ENCODE measurements at regions not wholly inside any gene's neighbourhood (a gene's known extent, or its start where the extent isn't known, plus 50 kb on each side); places are given as distances from the start of the nearest gene placed in this dataset.
"Not testable (repeated sequence)": the region's sequence is repeated elsewhere in the genome, so short reads cannot be mapped to it uniquely, and the experiment has no call there.

DNA sequence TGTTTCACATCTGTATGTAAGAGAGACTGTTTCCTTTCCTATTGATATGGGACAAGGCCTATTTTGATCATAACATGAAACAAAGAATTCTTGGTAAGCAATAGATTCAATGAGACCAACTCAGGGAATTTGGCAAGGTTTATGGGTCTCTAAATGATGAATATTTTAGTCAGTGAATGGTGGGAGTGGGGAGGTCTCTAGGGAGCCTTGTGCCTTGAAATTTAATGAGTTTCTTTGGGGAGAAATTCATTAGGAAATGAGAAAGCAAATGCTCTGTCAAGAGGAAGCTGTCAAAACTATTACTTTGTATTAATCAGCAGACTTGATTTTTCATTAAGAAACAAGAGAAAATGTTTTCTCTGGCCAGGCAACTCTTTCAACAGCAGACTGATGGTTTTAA, 921.7 kb upstream of the API5 start:
- Histone ChIP-seq H3K9me3 (ENCODE audit: low read length) (no peaks in the 10 kb centered on the region), H3K27me3 (ENCODE audit: insufficient read depth, low read length) (no peaks in the 10 kb centered on the region), H2AFZ (ENCODE audit: low read depth, low read length) (no peak overlapping the region), H3K4me3 (ENCODE audit: low read length) (no peak overlapping the region), H3K36me3 (ENCODE audit: insufficient read depth, low read length) (no peaks in the 10 kb centered on the region), H3K4me1 (ENCODE audit: insufficient read depth, low read length) (no peaks in the 10 kb centered on the region)

DNA sequence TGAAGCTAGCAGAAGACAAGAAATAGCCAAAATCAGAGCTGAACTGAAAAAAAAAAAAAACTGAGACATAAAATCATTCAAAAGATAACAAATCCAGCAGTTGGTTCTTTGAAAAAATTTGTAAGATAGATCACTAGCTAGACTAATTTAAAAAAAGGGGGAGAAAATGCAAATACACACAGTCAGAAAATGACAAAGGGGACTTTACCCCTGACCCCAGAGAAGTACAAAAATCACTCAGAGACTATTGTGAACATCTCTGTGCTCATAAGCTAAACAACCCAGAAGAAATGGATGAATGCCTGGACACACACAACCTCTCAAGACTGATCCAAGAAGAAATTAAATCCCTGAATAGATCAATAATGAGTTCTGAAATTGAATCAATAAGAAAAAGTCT, 914.3 kb upstream of the API5 start:
- H3K4me1 ChIP-seq (ENCODE audit: insufficient read depth, low read length) = no peaks in the 10 kb centered on the region
- no peak overlapping the region for H3K4me3 ChIP-seq (ENCODE audit: low read length)
- H3K36me3 ChIP-seq (ENCODE audit: insufficient read depth, low read length) = no peaks in the 10 kb centered on the region
- no peaks in the 10 kb centered on the region for H3K9me3 ChIP-seq (ENCODE audit: low read length)
- no peaks in the 10 kb centered on the region for H3K27me3 ChIP-seq (ENCODE audit: insufficient read depth, low read length)
- no peak overlapping the region for H2AFZ ChIP-seq (ENCODE audit: low read depth, low read length)

DNA sequence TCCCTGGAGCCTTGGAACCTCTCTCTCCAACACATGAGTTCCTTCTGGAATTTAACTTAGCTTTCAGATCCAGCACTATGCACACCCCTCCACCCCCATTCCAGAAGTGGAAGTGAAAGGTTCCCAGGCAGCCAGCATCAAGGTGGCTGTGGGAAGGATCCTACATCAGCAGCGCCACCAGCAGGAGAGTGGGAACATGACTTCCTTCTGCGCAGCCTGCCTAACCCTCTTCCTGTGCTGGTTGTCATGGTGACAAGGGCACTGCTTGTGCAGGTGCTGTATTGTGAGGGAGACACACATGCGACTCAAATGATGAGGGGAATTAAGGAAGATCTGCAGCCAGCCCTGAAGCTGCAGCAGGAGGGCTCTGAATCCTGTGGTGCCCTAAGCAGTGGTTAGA, 904.5 kb upstream of the API5 start:
- H3K27me3 ChIP-seq (ENCODE audit: insufficient read depth, low read length) = no peaks in the 10 kb centered on the region
- H3K9me3 ChIP-seq (ENCODE audit: low read length) = no peaks in the 10 kb centered on the region
- H3K4me1 ChIP-seq (ENCODE audit: insufficient read depth, low read length) = peaks cover 11% of the 10 kb centered on the region
- no peak overlapping the region for H2AFZ ChIP-seq (ENCODE audit: low read depth, low read length)
- H3K36me3 ChIP-seq (ENCODE audit: insufficient read depth, low read length) = no peaks in the 10 kb centered on the region
- no peak overlapping the region for H3K4me3 ChIP-seq (ENCODE audit: low read length)

DNA sequence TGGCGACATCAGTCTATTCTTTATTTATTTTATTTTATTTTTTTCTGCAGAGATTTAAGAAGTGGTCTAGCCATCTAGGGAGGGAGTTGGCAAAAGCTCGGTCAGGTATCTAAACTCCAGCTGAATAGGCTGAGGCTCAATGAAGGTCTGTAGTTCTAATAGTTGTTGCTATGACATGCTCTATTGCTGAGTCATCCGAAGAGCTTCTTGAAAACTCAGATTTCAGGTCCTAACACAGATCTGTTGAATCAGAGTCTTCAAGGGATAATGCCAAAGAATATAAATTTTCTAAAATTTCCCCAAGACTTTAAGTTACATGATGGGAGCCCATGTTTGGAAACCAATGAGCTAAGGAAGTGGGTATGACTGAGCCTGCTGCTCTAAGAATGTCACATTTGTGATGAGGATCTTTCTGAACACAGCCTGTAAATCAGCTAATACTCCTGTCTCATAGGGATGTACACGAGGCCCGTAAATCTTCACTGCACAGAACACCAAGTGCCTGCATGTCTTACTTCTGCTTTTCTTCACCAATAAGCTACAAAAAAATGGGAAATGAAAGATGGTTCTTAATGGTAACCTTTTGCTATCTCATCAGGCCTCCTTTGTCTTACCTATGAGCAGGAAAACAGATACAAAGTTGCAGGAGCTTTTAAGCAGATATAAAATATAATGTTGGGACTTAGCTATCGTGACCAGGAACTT, 901.4 kb upstream of the API5 start:
- peaks cover 21% of the 10 kb centered on the region for H3K4me1 ChIP-seq (ENCODE audit: insufficient read depth, low read length)
- H3K27me3 ChIP-seq (ENCODE audit: insufficient read depth, low read length) = no peaks in the 10 kb centered on the region
- H3K4me3 ChIP-seq (ENCODE audit: low read length) = no peak overlapping the region
- H2AFZ ChIP-seq (ENCODE audit: low read depth, low read length) = no peak overlapping the region
- H3K9me3 ChIP-seq (ENCODE audit: low read length) = no peaks in the 10 kb centered on the region
- no peaks in the 10 kb centered on the region for H3K36me3 ChIP-seq (ENCODE audit: insufficient read depth, low read length)

DNA sequence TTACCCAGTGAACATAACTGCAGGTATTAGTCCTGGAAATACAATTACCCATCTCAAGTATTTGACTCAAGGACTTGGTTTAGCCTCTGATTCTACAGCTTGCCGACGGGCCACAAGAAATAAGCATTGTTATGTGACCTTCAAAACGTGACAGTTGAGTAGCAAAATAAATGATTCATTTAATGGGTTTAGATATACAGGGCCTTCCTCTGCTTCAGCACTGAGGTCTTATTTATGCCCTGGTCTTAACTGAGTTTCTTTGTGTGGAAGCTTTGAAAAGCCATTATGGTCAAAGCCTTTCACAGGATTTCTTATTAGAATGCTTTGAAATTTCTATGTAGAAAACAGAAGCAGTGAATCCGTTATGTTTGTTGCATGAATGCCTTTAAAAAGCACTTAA, 899.2 kb upstream of the API5 start:
- peaks cover 18% of the 10 kb centered on the region for H3K4me1 ChIP-seq (ENCODE audit: insufficient read depth, low read length)
- no peaks in the 10 kb centered on the region for H3K36me3 ChIP-seq (ENCODE audit: insufficient read depth, low read length)
- no peak overlapping the region for H3K4me3 ChIP-seq (ENCODE audit: low read length)
- H2AFZ ChIP-seq (ENCODE audit: low read depth, low read length) = no peak overlapping the region
- H3K27me3 ChIP-seq (ENCODE audit: insufficient read depth, low read length) = no peaks in the 10 kb centered on the region
- H3K9me3 ChIP-seq (ENCODE audit: low read length) = no peaks in the 10 kb centered on the region

DNA sequence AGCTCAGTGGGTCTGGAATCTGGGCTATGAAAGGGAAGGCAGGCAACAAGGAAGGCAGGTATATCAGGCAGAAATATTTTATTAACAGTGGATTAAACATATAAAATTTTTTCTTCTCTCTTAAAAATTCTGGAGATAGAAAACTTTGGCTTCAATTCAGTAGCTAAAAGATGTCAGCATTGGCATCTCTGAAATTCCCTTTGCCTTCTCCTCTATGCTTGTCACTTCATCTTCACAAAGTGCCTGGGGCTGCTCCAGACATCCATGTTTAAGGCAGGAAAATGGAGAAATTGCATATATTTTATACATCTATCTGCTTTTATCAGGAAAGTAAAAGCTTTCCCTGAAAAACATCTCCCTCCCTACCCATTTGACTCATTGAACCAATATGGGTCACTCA, 894.1 kb upstream of the API5 start:
- Histone ChIP-seq H3K36me3 (ENCODE audit: insufficient read depth, low read length) (no peaks in the 10 kb centered on the region), H3K4me1 (ENCODE audit: insufficient read depth, low read length) (peaks cover 6% of the 10 kb centered on the region), H3K9me3 (ENCODE audit: low read length) (no peaks in the 10 kb centered on the region), H2AFZ (ENCODE audit: low read depth, low read length) (no peak overlapping the region), H3K27me3 (ENCODE audit: insufficient read depth, low read length) (no peaks in the 10 kb centered on the region), H3K4me3 (ENCODE audit: low read length) (no peak overlapping the region)

DNA sequence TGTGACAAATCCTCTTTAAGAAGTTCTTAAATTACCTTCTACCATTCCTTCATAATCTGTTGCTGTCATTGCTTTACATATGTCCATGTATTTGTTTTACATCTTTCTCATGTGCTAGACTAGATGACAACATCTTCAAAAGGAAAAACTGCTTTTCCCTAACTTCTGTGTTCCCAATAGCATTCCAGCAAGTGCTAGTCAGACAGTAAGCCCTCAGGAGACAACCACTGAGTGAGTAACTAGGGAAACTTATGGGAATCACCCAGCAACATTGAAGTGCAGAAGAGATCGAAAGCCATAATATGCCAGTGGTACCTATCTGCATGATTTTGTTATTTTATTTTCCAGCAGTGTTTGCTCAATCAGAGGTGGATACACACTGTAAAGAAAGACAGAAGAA, 889.7 kb upstream of the API5 start:
- no peak overlapping the region for H2AFZ ChIP-seq (ENCODE audit: low read depth, low read length)
- H3K36me3 ChIP-seq (ENCODE audit: insufficient read depth, low read length) = no peaks in the 10 kb centered on the region
- H3K4me3 ChIP-seq (ENCODE audit: low read length) = no peak overlapping the region
- no peaks in the 10 kb centered on the region for H3K4me1 ChIP-seq (ENCODE audit: insufficient read depth, low read length)
- no peaks in the 10 kb centered on the region for H3K9me3 ChIP-seq (ENCODE audit: low read length)
- no peaks in the 10 kb centered on the region for H3K27me3 ChIP-seq (ENCODE audit: insufficient read depth, low read length)

DNA sequence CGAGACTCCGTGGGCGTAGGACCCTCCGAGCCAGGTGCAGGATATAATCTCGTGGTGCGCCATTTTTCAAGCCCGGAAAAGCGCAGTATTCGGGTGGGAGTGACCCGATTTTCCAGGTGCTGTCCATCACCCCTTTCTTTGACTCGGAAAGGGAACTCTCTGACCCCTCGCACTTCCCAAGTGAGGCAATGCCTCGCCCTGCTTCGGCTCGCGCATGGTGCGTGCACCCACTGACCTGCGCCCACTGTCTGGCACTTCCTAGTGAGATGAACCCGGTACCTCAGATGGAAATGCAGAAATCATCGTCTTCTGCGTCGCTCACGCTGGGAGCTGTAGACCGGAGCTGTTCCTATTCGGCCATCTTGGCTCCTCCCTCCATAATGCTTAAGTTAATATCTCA, 876.9 kb upstream of the API5 start:
- H3K27me3 ChIP-seq (ENCODE audit: insufficient read depth, low read length); H3K36me3 ChIP-seq (ENCODE audit: insufficient read depth, low read length); H3K4me3 ChIP-seq (ENCODE audit: low read length); H3K9me3 ChIP-seq (ENCODE audit: low read length); H3K4me1 ChIP-seq (ENCODE audit: insufficient read depth, low read length); H2AFZ ChIP-seq (ENCODE audit: low read depth, low read length): not testable (repeated sequence)

DNA sequence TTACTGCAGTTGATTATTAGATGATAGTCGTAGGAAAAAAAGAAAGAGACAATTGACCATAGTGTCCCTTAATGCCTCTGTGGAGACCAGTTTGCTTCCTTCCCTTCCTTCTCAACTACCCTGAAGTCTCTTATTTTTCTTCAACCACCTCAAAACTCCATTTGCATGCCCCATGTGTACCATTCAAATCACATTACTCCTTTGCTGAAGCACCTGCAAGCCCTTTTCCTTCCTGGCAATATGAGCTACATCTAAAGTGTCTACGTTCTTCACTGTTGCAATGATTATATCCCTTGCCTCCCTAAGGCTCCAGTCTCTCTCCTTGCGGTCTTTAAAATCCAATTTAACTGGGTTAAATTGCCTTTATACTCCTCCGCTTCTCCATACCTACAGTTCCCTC, 867.4 kb upstream of the API5 start:
- Histone ChIP-seq H3K9me3 (ENCODE audit: low read length) (no peaks in the 10 kb centered on the region), H3K27me3 (ENCODE audit: insufficient read depth, low read length) (no peaks in the 10 kb centered on the region), H3K36me3 (ENCODE audit: insufficient read depth, low read length) (no peaks in the 10 kb centered on the region), H3K4me1 (ENCODE audit: insufficient read depth, low read length) (no peaks in the 10 kb centered on the region), H3K4me3 (ENCODE audit: low read length) (no peak overlapping the region), H2AFZ (ENCODE audit: low read depth, low read length) (no peak overlapping the region)

DNA sequence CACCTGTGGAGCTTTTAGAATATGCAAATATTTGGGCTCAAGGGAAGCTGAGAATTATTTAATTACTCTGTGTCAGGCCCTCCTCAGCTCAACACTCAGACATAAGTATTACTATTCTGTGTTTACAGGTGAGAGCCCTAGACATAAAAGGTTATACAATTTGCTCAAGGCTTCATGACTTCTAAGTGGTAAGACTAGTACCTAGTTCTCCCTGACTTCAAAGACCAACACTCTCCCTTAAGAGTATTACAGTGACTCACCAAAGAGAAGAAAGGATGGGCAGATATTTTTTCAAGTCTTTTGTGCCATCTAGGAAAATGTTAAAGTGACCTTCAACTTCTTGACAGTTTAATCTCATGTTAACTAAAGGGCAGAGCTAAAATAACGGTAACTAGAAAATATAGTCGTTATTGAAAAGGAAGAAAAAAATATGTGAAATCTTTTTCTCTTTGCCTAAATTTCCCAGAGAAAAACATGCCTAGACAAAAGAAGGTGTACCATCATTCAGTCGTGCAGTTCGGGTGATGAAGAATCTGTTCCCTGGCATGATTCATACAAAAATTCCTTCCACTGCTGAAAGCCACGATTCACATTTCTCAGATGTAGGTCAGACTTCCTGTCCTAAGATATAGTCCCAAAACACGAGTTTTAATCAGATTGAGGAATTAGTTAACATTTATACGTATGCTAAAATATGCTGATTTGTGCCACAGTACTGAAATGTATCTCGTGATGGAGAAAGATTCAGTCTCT, 849.1 kb upstream of the API5 start:
- no peak overlapping the region for H3K4me3 ChIP-seq (ENCODE audit: low read length)
- H3K4me1 ChIP-seq (ENCODE audit: insufficient read depth, low read length) = no peaks in the 10 kb centered on the region
- no peak overlapping the region for H2AFZ ChIP-seq (ENCODE audit: low read depth, low read length)
- no peaks in the 10 kb centered on the region for H3K9me3 ChIP-seq (ENCODE audit: low read length)
- no peaks in the 10 kb centered on the region for H3K27me3 ChIP-seq (ENCODE audit: insufficient read depth, low read length)
- H3K36me3 ChIP-seq (ENCODE audit: insufficient read depth, low read length) = no peaks in the 10 kb centered on the region

DNA sequence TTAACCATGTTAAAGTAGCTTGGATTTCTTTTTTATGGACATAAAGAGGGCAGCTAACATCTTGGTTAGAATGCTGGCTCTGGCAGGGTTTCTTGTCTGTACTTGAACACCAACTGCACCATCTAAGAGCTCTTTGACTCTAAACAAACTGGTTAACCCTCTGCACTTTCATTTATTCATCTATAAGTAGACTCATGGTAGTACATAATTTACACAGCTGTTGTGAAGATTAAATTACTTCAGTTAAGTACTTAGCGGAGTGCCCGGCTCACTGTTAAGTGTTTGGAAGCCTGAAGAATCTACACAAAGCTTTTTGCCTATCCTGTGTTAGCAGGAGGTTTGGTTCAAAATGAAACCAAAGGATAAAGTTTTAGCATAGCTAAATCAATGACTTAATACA, 846.2 kb upstream of the API5 start:
- no peak overlapping the region for H2AFZ ChIP-seq (ENCODE audit: low read depth, low read length)
- H3K4me1 ChIP-seq (ENCODE audit: insufficient read depth, low read length) = no peaks in the 10 kb centered on the region
- H3K9me3 ChIP-seq (ENCODE audit: low read length) = no peaks in the 10 kb centered on the region
- no peaks in the 10 kb centered on the region for H3K27me3 ChIP-seq (ENCODE audit: insufficient read depth, low read length)
- no peaks in the 10 kb centered on the region for H3K36me3 ChIP-seq (ENCODE audit: insufficient read depth, low read length)
- H3K4me3 ChIP-seq (ENCODE audit: low read length) = no peak overlapping the region

DNA sequence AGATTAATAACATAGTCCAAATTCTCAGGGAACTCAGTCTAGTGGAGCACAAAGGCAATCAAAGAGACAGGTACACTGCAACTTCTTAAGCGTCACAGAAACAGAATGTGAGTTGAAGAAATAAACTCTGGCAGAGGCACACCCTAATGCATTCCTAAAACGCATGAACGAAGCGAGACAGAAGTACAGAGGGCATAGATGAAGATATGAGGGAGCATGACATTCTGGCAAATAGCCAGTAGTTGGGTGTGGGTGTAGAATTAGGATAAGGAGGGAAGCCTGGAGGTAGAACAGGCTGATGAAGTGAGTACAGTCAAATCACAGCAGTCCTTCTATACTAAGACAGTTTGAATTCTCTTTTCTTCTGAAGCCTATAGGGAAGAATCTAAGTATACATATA, 838.7 kb upstream of the API5 start:
- Histone ChIP-seq H3K9me3 (ENCODE audit: low read length) (no peaks in the 10 kb centered on the region), H3K36me3 (ENCODE audit: insufficient read depth, low read length) (no peaks in the 10 kb centered on the region), H2AFZ (ENCODE audit: low read depth, low read length) (no peak overlapping the region), H3K4me3 (ENCODE audit: low read length) (no peak overlapping the region), H3K4me1 (ENCODE audit: insufficient read depth, low read length) (no peaks in the 10 kb centered on the region), H3K27me3 (ENCODE audit: insufficient read depth, low read length) (no peaks in the 10 kb centered on the region)

DNA sequence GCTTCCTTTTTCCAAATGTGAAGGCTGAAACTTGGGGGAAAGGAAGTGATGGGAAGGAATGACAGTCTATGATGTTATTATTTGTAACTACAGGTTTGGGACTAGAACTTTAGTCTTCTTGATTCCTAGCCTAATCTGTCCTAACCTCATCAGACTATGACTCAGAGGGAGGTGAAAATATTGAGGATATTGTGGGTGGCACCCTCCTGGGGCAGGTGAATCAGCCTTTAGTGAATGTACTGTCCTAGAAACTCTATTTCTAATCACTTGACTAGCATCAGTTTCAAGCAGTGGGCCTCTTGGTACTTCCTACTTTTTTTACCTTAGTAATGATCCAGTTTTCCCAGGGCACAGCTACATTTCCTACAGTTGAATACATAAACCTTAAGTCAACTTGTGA, 829.0 kb upstream of the API5 start:
- Histone ChIP-seq H3K4me3 (ENCODE audit: low read length) (no peak overlapping the region), H3K36me3 (ENCODE audit: insufficient read depth, low read length) (no peaks in the 10 kb centered on the region), H3K9me3 (ENCODE audit: low read length) (no peaks in the 10 kb centered on the region), H2AFZ (ENCODE audit: low read depth, low read length) (no peak overlapping the region), H3K4me1 (ENCODE audit: insufficient read depth, low read length) (no peaks in the 10 kb centered on the region), H3K27me3 (ENCODE audit: insufficient read depth, low read length) (no peaks in the 10 kb centered on the region)

DNA sequence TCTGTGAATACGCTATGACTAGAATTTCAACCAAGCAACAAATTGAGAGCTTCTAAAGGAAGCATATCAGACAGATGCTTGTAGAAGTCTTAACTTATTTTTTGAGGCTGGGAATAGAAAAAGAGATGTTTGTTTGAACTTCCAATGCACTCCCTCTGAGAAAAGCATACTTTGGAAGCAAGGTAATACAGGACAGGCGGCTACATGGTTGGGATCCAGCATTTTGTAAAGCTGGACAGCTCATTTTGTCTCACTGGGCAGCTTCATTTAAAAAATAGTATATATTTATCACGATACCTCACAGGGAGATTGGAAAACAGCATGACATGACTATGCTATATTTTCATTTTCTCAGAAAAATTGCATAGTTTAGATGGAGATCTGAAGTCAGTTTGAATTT, 821.3 kb upstream of the API5 start:
- Histone ChIP-seq H3K27me3 (ENCODE audit: insufficient read depth, low read length) (no peaks in the 10 kb centered on the region), H3K4me1 (ENCODE audit: insufficient read depth, low read length) (no peaks in the 10 kb centered on the region), H3K4me3 (ENCODE audit: low read length) (no peak overlapping the region), H3K36me3 (ENCODE audit: insufficient read depth, low read length) (no peaks in the 10 kb centered on the region), H2AFZ (ENCODE audit: low read depth, low read length) (no peak overlapping the region), H3K9me3 (ENCODE audit: low read length) (no peaks in the 10 kb centered on the region)
